GM18868 (cell line): ENCODE measurements at regions not wholly inside any gene's neighbourhood (a gene's known extent, or its start where the extent isn't known, plus 50 kb on each side); places are given as distances from the start of the nearest gene placed in this dataset.
"Not testable (repeated sequence)": the region's sequence is repeated elsewhere in the genome, so short reads cannot be mapped to it uniquely, and the experiment has no call there.

Experiments
- ATAC-seq: cut with Tn5 transposase; IDR thresholded peaks from one replicate; pipeline ENCODE4 v1.9.1; 2021; ENCODE audit warnings: mild to moderate bottlenecking, moderate library complexity; ENCODE audit not compliant: unreplicated experiment

GRCh38 chr9:95588724-95589588 lies 72.2 kb upstream of the PTCH1 start:
- ATAC-seq: no peak

GRCh38 chr9:95587021-95587964 lies 70.5 kb upstream of the PTCH1 start:
- no peak for ATAC-seq

DNA sequence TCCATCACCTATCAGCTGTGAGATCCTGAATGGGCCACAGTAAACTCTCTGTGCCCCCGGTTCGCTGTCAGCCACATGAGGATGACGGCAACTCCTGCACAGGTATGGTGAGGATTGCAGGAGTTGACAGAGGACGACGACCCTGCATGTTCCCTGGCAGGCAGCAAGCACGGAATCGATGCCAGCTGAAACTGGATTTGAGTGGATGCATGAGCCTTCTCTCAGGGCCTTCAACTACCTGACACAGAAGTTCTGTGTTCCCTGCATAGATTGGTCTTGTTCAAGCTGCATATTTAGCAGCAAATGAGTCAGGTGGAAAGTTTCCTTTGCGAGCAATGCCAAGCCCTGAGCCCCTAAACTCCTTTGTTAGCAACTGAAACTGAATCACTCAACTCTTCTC lies 69.6 kb upstream of the PTCH1 start:
- ATAC-seq: no peak

- ATAC-seq: no peak
Observed at GRCh38 chr9:95585824-95586223, 69.1 kb upstream of the PTCH1 start.

DNA sequence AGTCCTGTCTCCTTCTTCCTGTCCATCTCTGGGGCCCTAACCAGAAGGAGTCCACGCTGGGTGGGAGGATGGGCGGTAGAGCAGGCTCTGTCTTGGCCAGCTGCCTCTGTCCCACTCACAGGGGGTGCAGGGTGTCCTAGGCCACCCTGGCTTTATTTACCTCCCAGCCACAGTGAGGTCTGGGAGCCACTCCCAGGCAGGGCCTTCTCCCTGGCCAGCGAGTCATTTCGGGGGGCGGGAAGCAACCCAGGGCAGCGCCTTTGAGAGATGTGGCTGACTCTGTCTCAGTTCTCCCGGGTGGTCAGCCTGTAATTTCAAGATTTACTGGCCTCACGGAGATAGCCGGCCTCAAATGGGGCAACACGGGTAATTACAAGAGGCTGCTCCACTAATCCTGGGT lies 67.4 kb upstream of the PTCH1 start:
- ATAC-seq: no peak

- no peak for ATAC-seq
Observed at GRCh38 chr9:95581900-95582299, 65.1 kb upstream of the PTCH1 start.

DNA sequence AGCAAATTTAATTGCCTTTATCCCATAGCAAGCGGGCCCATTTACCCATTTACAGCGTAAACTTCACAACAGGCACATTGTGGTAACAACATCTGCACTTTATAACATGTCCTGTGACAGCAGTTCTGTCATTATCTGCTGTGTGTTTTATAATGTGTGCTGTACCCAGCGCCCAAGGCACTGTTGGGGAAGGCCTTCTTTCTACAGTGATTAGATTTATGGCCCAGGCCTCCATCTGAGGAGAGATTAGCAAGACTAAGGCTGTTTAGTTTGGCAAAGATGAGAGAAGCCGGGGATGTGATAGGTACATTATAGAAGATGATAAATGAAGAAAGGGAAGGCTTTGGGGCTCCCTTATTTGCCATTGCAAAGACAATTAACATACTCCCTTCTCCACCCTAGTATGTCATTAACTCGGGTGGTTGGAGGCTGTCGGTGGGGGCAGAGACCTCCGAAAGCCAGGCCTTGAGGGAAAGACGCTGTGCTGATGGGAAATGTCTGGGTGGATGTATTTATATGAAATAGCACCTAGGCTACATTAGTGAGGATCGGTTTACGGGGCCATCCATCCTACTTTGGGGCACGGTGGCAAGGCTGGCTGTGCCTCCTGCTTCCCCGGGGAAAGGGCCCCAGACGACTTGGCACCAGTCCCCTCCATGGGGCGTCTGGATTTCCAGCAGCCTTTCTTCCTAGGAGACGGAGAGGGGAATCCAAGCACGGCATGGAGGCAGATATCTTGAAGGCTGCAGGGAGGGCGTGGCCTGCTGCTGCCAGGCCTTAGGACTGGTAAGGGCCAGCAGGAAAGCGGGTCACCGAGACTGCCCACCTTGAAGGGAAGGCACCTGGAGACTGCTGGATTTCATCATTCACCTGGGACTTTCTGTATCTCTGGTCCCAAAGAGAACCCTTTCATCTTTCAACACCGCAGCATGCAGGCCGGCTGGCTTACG lies 64.3 kb upstream of the PTCH1 start:
- ATAC-seq: no peak

DNA sequence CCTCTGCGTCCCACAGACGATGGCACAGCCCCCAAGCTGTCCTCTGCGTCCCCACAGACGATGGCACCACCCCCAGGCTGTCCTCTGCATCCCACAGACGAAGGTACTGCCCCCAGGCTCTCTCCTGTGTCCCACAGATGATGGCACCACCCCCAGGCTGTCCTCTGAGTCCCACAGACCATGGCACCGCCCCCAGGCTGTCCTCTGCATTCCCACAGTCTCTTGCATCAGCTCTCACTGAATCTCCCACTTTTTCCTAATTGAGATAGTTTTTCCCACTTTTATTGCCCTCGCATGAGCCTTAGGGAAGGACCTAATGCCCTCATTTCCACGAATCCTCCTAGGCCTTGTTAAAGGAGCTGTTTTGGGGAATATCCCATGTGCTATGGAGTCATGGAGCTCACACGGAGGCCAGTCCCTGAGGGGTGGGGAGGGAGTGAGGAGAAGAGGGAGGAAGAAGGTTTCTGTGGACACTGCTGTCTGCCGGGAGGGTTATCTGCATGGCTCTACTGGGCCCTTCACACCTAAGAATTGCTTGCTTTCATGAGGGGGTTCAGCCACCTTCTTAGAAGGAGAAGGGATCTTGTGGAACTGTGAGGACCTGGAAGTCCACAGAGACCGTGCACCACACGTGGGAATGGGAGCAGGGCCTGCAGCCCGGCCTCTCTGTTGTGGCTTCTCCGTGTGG lies 58.2 kb upstream of the PTCH1 start:
- ATAC-seq: no peak

GRCh38 chr9:95574176-95574575 lies 57.4 kb upstream of the PTCH1 start:
- no peak for ATAC-seq

- ATAC-seq: no peak
Observed at GRCh38 chr9:95573463-95573862, 56.7 kb upstream of the PTCH1 start.

DNA sequence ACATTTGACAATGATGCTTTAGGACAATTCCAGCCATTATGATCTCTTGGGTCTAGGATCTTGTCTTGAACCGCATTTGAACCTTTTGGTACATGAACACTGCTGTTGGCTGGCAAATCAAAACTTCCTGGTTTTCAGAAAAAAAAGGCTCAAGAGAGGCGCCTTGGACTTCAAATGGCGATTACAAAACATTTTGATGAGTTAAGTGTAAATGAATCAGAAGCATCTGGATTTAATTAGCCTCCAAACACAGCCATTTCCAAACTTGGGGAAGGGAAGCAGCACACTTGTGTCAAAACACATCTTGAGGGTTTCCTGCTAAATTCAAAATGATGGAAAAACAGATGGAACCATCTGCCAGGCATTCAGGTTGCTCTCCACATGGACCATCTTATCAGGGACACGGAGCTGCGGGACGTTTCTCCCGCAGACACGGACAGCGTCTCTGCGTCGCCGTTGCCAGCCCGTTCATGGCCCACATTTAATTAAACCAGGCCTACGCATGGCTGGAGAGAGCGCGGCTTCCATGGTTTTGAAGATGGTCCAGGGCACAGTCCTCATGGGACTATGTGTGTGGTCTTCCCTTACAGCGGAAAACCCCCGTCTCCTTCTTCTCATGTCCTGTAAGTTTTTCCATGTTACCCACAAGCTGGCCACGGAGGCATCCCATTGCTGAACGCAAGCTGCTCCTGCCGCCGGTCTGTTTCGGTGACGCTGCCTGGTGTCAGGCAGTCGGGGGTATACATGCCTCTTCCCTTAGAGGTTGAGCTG lies 55.8 kb upstream of the PTCH1 start:
- no peak for ATAC-seq

- no peak for ATAC-seq
Observed at GRCh38 chr9:95570646-95571045, 53.9 kb upstream of the PTCH1 start.

- ATAC-seq: no peak
Observed at GRCh38 chr9:95570150-95570549, 53.4 kb upstream of the PTCH1 start.

- not testable (repeated sequence) for ATAC-seq
Observed at GRCh38 chr9:95568735-95569134, 52.0 kb upstream of the PTCH1 start.
